ENCODE measurements at regions not wholly inside any gene's neighbourhood (a gene's known extent, or its start where the extent isn't known, plus 50 kb on each side); places are given as distances from the start of the nearest gene placed in this dataset.
"Not testable (repeated sequence)": the region's sequence is repeated elsewhere in the genome, so short reads cannot be mapped to it uniquely, and the experiment has no call there.

DNA sequence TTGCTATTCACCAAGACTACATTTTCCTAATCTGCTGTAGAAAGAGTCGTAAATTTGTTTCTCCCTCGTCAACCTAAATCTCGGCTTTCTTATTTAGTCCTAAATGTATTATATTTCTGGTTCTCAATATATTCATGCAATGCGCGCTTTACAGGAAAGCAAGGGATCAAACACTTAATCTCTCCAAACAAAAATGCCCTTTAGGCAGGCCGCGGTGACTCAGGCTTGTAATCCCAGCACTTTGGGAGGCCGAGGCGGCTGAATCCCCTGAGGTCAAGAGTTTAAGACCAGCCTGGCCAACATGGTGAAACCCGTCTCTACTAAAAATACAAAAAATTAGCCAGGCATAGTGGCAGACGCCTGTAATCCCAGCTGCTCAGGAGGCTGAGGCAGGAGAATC, 376.0 kb downstream of the PPP4R3C start:
- TF ChIP-seq, protein P1, sequence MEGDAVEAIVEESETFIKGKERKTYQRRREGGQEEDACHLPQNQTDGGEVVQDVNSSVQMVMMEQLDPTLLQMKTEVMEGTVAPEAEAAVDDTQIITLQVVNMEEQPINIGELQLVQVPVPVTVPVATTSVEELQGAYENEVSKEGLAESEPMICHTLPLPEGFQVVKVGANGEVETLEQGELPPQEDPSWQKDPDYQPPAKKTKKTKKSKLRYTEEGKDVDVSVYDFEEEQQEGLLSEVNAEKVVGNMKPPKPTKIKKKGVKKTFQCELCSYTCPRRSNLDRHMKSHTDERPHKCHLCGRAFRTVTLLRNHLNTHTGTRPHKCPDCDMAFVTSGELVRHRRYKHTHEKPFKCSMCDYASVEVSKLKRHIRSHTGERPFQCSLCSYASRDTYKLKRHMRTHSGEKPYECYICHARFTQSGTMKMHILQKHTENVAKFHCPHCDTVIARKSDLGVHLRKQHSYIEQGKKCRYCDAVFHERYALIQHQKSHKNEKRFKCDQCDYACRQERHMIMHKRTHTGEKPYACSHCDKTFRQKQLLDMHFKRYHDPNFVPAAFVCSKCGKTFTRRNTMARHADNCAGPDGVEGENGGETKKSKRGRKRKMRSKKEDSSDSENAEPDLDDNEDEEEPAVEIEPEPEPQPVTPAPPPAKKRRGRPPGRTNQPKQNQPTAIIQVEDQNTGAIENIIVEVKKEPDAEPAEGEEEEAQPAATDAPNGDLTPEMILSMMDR (IDR thresholded peaks at IDR 0.05) = not testable (repeated sequence)
- not testable (repeated sequence) for TF ChIP-seq POLR2A, POLR2AphosphoS5 (IDR thresholded peaks at IDR 0.05)
